ENCODE measurements at regions not wholly inside any gene's neighbourhood (a gene's known extent, or its start where the extent isn't known, plus 50 kb on each side); places are given as distances from the start of the nearest gene placed in this dataset.

GRCh38 chr2:88815697-88816096, 124.2 kb downstream of the RPIA start:
- TF ChIP-seq TCF4 (CRISPR knock-in tag; IDR thresholded peaks at IDR 0.05; ENCODE audit: borderline replicate concordance) (no peak), ARNTL (CRISPR knock-in tag; IDR thresholded peaks at IDR 0.05; ENCODE audit: borderline replicate concordance, low read depth) (no peak), CSDC2 (CRISPR knock-in tag; IDR thresholded peaks at IDR 0.05) (no peak), TSHZ2 (CRISPR knock-in tag; IDR thresholded peaks at IDR 0.05) (no peak), ZNF565 (CRISPR knock-in tag; conservative IDR thresholded peaks at IDR 0.05; ENCODE audit: low read depth) (no peak), ZC3H10 (CRISPR knock-in tag; IDR thresholded peaks at IDR 0.05) (no peak), ZFP3 (CRISPR knock-in tag; IDR thresholded peaks at IDR 0.05) (no peak), ZFP30 (CRISPR knock-in tag; IDR thresholded peaks at IDR 0.05) (no peak)
